ENCODE measurements at regions not wholly inside any gene's neighbourhood (a gene's known extent, or its start where the extent isn't known, plus 50 kb on each side); places are given as distances from the start of the nearest gene placed in this dataset.
A peak's percentile ranks its signal among the peaks of the same experiment; 100 is the strongest.
"Not testable (repeated sequence)": the region's sequence is repeated elsewhere in the genome, so short reads cannot be mapped to it uniquely, and the experiment has no call there.

- not testable (repeated sequence) for H3K4me1 ChIP-seq (ENCODE audit: control insufficient read depth, low read depth, low read length); H3K9ac ChIP-seq (ENCODE audit: low read length); DNase-seq; H3K27me3 ChIP-seq (ENCODE audit: insufficient read depth, low read length, poor library complexity); H3K56ac ChIP-seq (ENCODE audit: low read length); H3K36me3 ChIP-seq (ENCODE audit: control insufficient read depth, insufficient read depth, low read length); H3K79me2 ChIP-seq (ENCODE audit: control insufficient read depth, insufficient read depth, low read length); H2AK5ac ChIP-seq (ENCODE audit: low read length); H2BK15ac ChIP-seq (replicated peaks; ENCODE audit: low read depth); H3K27ac ChIP-seq (ENCODE audit: low read depth, low read length); H2BK5ac ChIP-seq (ENCODE audit: low read length); H3K23ac ChIP-seq (ENCODE audit: low read length); H2BK120ac ChIP-seq (ENCODE audit: low read depth, low read length); H3K79me1 ChIP-seq (ENCODE audit: low read length); H3K4me3 ChIP-seq (ENCODE audit: low read length); H3K18ac ChIP-seq (ENCODE audit: low read length); H3K4ac ChIP-seq (ENCODE audit: low read depth, low read length); H4K5ac ChIP-seq (ENCODE audit: low read length); H3K4me2 ChIP-seq (ENCODE audit: low read length); H4K8ac ChIP-seq (ENCODE audit: low read depth, low read length)
Measured at GRCh38 chrX:93055264-93055663, 618.1 kb downstream of the NAP1L3 start.

- not testable (repeated sequence) for H3K9ac ChIP-seq (ENCODE audit: low read length); H3K36me3 ChIP-seq (ENCODE audit: control insufficient read depth, insufficient read depth, low read length); H3K23ac ChIP-seq (ENCODE audit: low read length); H3K56ac ChIP-seq (ENCODE audit: low read length); H4K5ac ChIP-seq (ENCODE audit: low read length); H3K18ac ChIP-seq (ENCODE audit: low read length); H3K79me2 ChIP-seq (ENCODE audit: control insufficient read depth, insufficient read depth, low read length); H3K27ac ChIP-seq (ENCODE audit: low read depth, low read length); H2BK120ac ChIP-seq (ENCODE audit: low read depth, low read length); H3K27me3 ChIP-seq (ENCODE audit: insufficient read depth, low read length, poor library complexity); H3K4me1 ChIP-seq (ENCODE audit: control insufficient read depth, low read depth, low read length); H3K4ac ChIP-seq (ENCODE audit: low read depth, low read length); H3K79me1 ChIP-seq (ENCODE audit: low read length); H3K4me2 ChIP-seq (ENCODE audit: low read length); H4K8ac ChIP-seq (ENCODE audit: low read depth, low read length); H3K4me3 ChIP-seq (ENCODE audit: low read length); H2AK5ac ChIP-seq (ENCODE audit: low read length); H2BK15ac ChIP-seq (replicated peaks; ENCODE audit: low read depth); H2BK5ac ChIP-seq (ENCODE audit: low read length)
- no CpG with 5 or more reads among the region's 2 CpGs for WGBS (ENCODE audit: extremely low coverage, insufficient coverage, low lambda C conversion rate)
- peak; percentile 5 for DNase-seq
Measured at GRCh38 chrX:93019841-93020240, 653.5 kb downstream of the NAP1L3 start.

GRCh38 chrX:93014481-93015030 lies 658.8 kb downstream of the NAP1L3 start:
- not testable (repeated sequence) for H4K5ac ChIP-seq (ENCODE audit: low read length); H3K56ac ChIP-seq (ENCODE audit: low read length); H3K23ac ChIP-seq (ENCODE audit: low read length); H3K4ac ChIP-seq (ENCODE audit: low read depth, low read length); H3K9ac ChIP-seq (ENCODE audit: low read length); H3K36me3 ChIP-seq (ENCODE audit: control insufficient read depth, insufficient read depth, low read length); H3K27ac ChIP-seq (ENCODE audit: low read depth, low read length); H3K18ac ChIP-seq (ENCODE audit: low read length); H3K4me2 ChIP-seq (ENCODE audit: low read length); H3K79me1 ChIP-seq (ENCODE audit: low read length); H2BK15ac ChIP-seq (replicated peaks; ENCODE audit: low read depth); H3K27me3 ChIP-seq (ENCODE audit: insufficient read depth, low read length, poor library complexity); H4K8ac ChIP-seq (ENCODE audit: low read depth, low read length); H2AK5ac ChIP-seq (ENCODE audit: low read length); H2BK120ac ChIP-seq (ENCODE audit: low read depth, low read length); H3K4me1 ChIP-seq (ENCODE audit: control insufficient read depth, low read depth, low read length); H2BK5ac ChIP-seq (ENCODE audit: low read length); H3K4me3 ChIP-seq (ENCODE audit: low read length); H3K79me2 ChIP-seq (ENCODE audit: control insufficient read depth, insufficient read depth, low read length)
- no CpG with 5 or more reads among the region's 1 CpG for WGBS (ENCODE audit: extremely low coverage, insufficient coverage, low lambda C conversion rate)
- peak; percentile 32 for DNase-seq

Measured in mesendoderm (in vitro differentiated cells).